HCT116 (cell line): ENCODE measurements at regions not wholly inside any gene's neighbourhood (a gene's known extent, or its start where the extent isn't known, plus 50 kb on each side); places are given as distances from the start of the nearest gene placed in this dataset.

Source experiments
- ATAC-seq: fragments of 200-7000 bp; cut with Tn5 transposase; 2 replicates; pipeline ENCODE4 v1.9.1; 2020; ENCODE audit warnings: mild to moderate bottlenecking, moderate library complexity
- BruUV-seq: library from RNA; stranded (reverse); fragments of 400-500 nt; replicated peaks from 2 replicates; lab custom pipeline; 2021; lab: Mats Ljungman, UMichigan
- CTCF ChIA-PET: fragments of 300-600 bp; sonication (Branson Sonifier 250); formaldehyde crosslinking; loops from one replicate; lab custom pipeline; 2021; ENCODE audit warnings: antibody characterized with exemption; lab: Charles Lee
- POLR2A ChIA-PET: fragments of 300-600, 350-600 bp; sonication (Branson Sonifier 250); formaldehyde crosslinking; loops from one replicate; lab custom pipeline; 2021; ENCODE audit warnings: antibody characterized with exemption; lab: Charles Lee
- RAD21 ChIA-PET, 2 experiments: fragments of 300-600 bp; sonication (Branson Sonifier 250); formaldehyde crosslinking; loops; one replicate each; lab custom pipeline; 2023; ENCODE audit warnings: low total read pairs in 2 of 2; ENCODE audit not compliant: uncharacterized antibody in 2 of 2, unreplicated experiment in 2 of 2, low non-redundant PET in 1 of 2; lab: Charles Lee
- DNase-seq: peaks from one replicate; pipeline ENCODE4 v3.0.0-alpha.2; 2010; ENCODE audit warnings: low read depth, low spot score
- H2AFZ ChIP-seq: fragments of 200-600 bp; shearing (Covaris generic), sonication (generic); 2 replicates; pipeline ENCODE4 v1.6.1; 2017; ENCODE audit warnings: low read depth, mixed run types, mixed read lengths, antibody characterized with exemption, low read length; ENCODE audit not compliant: poor library complexity, severe bottlenecking
- H3K27ac ChIP-seq: 2 replicates; pipeline ENCODE4 v1.5.1; 2012; ENCODE audit warnings: low read depth, low read length
- H3K27me3 ChIP-seq: fragments of 200-600 bp; sonication (generic); 2 replicates; pipeline ENCODE4 v1.6.1; 2016; ENCODE audit warnings: mixed run types, low read length, mixed read lengths; ENCODE audit not compliant: insufficient read depth
- H3K36me3 ChIP-seq, 2 experiments: fragments of 200-500 bp in 1 of 2; fragments of 200-600 bp in 1 of 2; sonication (Bioruptor generic) in 1 of 2; sonication (generic) in 1 of 2; 2 replicates each; pipeline versions ENCODE4 v1.5.1 to v1.6.1; 2014 to 2016; ENCODE audit warnings: low read length in 2 of 2, inconsistent platforms in 1 of 2, mixed read lengths in 1 of 2, mixed run types in 1 of 2; ENCODE audit not compliant: insufficient read depth in 2 of 2, control insufficient read depth in 1 of 2
- H3K4me1 ChIP-seq, 2 experiments: fragments of 200-600 bp in 1 of 2; sonication (generic) in 1 of 2; 2 replicates each; pipeline versions ENCODE4 v1.5.1 to v1.6.1; 2012 to 2017; ENCODE audit warnings: low read length in 2 of 2, inconsistent platforms in 1 of 2, mild to moderate bottlenecking in 1 of 2, mixed read lengths in 1 of 2, mixed run types in 1 of 2, moderate library complexity in 1 of 2; ENCODE audit not compliant: insufficient read depth in 2 of 2, control insufficient read depth in 1 of 2
- H3K4me2 ChIP-seq: fragments of 200-600 bp; sonication (generic); 2 replicates; pipeline ENCODE4 v1.6.1; 2017; ENCODE audit warnings: mixed run types, low read length, mixed read lengths
- H3K4me3 ChIP-seq, 2 experiments: fragments of 200-600 bp in 1 of 2; sonication (generic) in 1 of 2; replicated peaks in 1 of 2; 2 replicates each; pipeline ENCODE4 v1.5.1; 2011 to 2016; ENCODE audit warnings: low read length in 2 of 2, control low read depth in 1 of 2, low read depth in 1 of 2, mild to moderate bottlenecking in 1 of 2, mixed read lengths in 1 of 2, mixed run types in 1 of 2
- H3K79me2 ChIP-seq: fragments of 200-600 bp; sonication (generic); 2 replicates; pipeline ENCODE4 v1.6.1; 2017; ENCODE audit warnings: mild to moderate bottlenecking, mixed run types, low read length, moderate library complexity, mixed read lengths; ENCODE audit not compliant: insufficient read depth
- H3K9ac ChIP-seq: fragments of 200-600 bp; sonication (generic); 2 replicates; pipeline ENCODE4 v1.6.1; 2016; ENCODE audit warnings: low read length, mixed read lengths
- H3K9me2 ChIP-seq: fragments of 200-600 bp; sonication (generic), shearing (Covaris generic); 2 replicates; pipeline ENCODE4 v1.6.1; 2017; ENCODE audit warnings: mixed run types, mild to moderate bottlenecking, moderate library complexity; ENCODE audit not compliant: insufficient read depth
- H3K9me3 ChIP-seq, 2 experiments: fragments of 200-500 bp in 1 of 2; fragments of 200-600 bp in 1 of 2; sonication (Bioruptor generic) in 1 of 2; sonication (generic) in 1 of 2; 2 replicates each; pipeline ENCODE4 v1.6.1; 2014 to 2017; ENCODE audit warnings: low read length in 2 of 2, mixed read lengths in 2 of 2, inconsistent platforms in 1 of 2, low read depth in 1 of 2, mild to moderate bottlenecking in 1 of 2, mixed run types in 1 of 2, moderate library complexity in 1 of 2; ENCODE audit not compliant: control insufficient read depth in 1 of 2, insufficient read depth in 1 of 2
- H4K20me1 ChIP-seq: fragments of 200-600 bp; sonication (generic), shearing (Covaris generic); 2 replicates; pipeline ENCODE4 v1.6.1; 2017; ENCODE audit warnings: mixed run types, mild to moderate bottlenecking, moderate library complexity; ENCODE audit not compliant: insufficient read depth
- ATF3 ChIP-seq: IDR thresholded peaks from 2 replicates; pipeline ENCODE4 v1.6.1; 2012
- CBX3 ChIP-seq: IDR thresholded peaks from 2 replicates; pipeline ENCODE4 v1.6.1; 2012; ENCODE audit warnings: low read depth
- ELF1 ChIP-seq: IDR thresholded peaks from 2 replicates; pipeline ENCODE4 v1.6.1; 2012; ENCODE audit warnings: low read depth, borderline replicate concordance
- EZH2 ChIP-seq: fragments of 200-600 bp; sonication (generic); IDR thresholded peaks from 2 replicates; pipeline ENCODE4 v1.6.1; 2017; ENCODE audit warnings: antibody characterized with exemption, mixed run types
- FOSL1 ChIP-seq: IDR thresholded peaks from 2 replicates; pipeline ENCODE4 v1.6.1; 2012; ENCODE audit warnings: low read depth
- JUND ChIP-seq: IDR thresholded peaks from 2 replicates; pipeline ENCODE4 v1.6.1; 2012
- SP1 ChIP-seq: IDR thresholded peaks from 2 replicates; pipeline ENCODE4 v1.6.1; 2012; ENCODE audit warnings: low read depth
- SRF ChIP-seq: IDR thresholded peaks from 2 replicates; pipeline ENCODE4 v1.6.1; 2012; ENCODE audit warnings: low read depth
- TCF7L2 ChIP-seq: IDR thresholded peaks from 2 replicates; pipeline ENCODE4 v1.7.0; 2011; ENCODE audit warnings: borderline replicate concordance, inconsistent platforms; ENCODE audit not compliant: insufficient read depth, insufficient read length; ENCODE audit errors: extremely low read depth
- ZBTB33 ChIP-seq: IDR thresholded peaks from 2 replicates; pipeline ENCODE4 v1.6.1; 2011; ENCODE audit warnings: mild to moderate bottlenecking, low read length, moderate library complexity; ENCODE audit not compliant: insufficient replicate concordance; ENCODE audit errors: extremely low read depth
- ZFX ChIP-seq: fragments of 450-650 bp; IDR thresholded peaks from 2 replicates; pipeline ENCODE4 v1.6.1; 2017
- intact Hi-C: fragments of 100-400 bp; cut with micrococcal nuclease; formaldehyde crosslinking; loops from 2 replicates; pipeline ENCODE4 v1.10.0; 2022

DNA sequence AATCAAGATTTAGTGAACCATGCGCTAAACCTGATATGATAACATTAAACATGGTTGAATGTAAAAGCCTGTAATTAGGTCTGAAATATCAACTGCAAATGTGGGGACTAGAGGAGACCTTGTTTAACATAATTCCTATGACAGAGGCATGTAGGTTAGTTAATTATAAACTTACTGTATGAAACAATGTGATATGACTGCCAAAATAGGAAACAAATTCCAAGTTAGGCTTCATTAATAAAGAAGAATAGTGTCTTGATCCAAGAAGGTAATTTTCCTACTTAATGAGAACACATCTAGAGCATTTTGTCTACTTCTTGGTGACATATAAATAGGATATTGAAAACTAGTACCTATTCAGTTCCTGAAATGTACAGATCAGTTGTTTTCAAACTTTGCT is 136.2 kb upstream of the TARS1 start:
- intact Hi-C loops = loop anchor here (10.0 kb wide), 1 partner anchor 360 kb away; no protein-coding TSS in a partner anchor
- H3K9ac ChIP-seq = no peak overlapping the region
- no peak for ATAC-seq
- TF ChIP-seq FOSL1 = no peak
- no peak for TF ChIP-seq JUND
- no peak for TF ChIP-seq TCF7L2
- no peak for TF ChIP-seq ATF3
- no peak for TF ChIP-seq CBX3
- TF ChIP-seq ZBTB33 = no peak
- TF ChIP-seq EZH2 = no peak
- TF ChIP-seq ZFX = no peak
- no peak for TF ChIP-seq ELF1
- TF ChIP-seq SRF = no peak
- no peak for TF ChIP-seq SP1
- no TSS peak for BruUV-seq
- H3K9me3 ChIP-seq = no peaks in the 10 kb centered on the region
- H3K9me2 ChIP-seq = no peaks in the 10 kb centered on the region
- no peaks in the 10 kb centered on the region for H3K79me2 ChIP-seq
- RAD21 ChIA-PET = no interaction called here
- CTCF ChIA-PET = no interaction called here
- H3K4me3 ChIP-seq = no peak overlapping the region
- no peaks in the 10 kb centered on the region for H3K36me3 ChIP-seq
- POLR2A ChIA-PET = interaction anchor here (1.1 kb wide), 1 partner anchor 8 kb away, joined by 3 read pairs; no protein-coding TSS in a partner anchor
- H3K4me1 ChIP-seq = no peaks in the 10 kb centered on the region
- no peak overlapping the region for H3K4me2 ChIP-seq
- H3K27me3 ChIP-seq = no peaks in the 10 kb centered on the region
- no peaks in the 10 kb centered on the region for H4K20me1 ChIP-seq
- H3K27ac ChIP-seq = no peak overlapping the region
- H2AFZ ChIP-seq = no peak overlapping the region
- no peak for DNase-seq
